Activated CD8-positive, alpha-beta T cell treated with anti-CD3 and anti-CD28 coated beads, Interleukin-2, amount 10 ng/mL, durations not matched to agents 7 days and 5 days (primary cell): ENCODE measurements at regions not wholly inside any gene's neighbourhood (a gene's known extent, or its start where the extent isn't known, plus 50 kb on each side); places are given as distances from the start of the nearest gene placed in this dataset.

Source experiments
- ATAC-seq: fragments of 150-1000 bp; cut with Tn5 transposase; one replicate; pipeline ENCODE4 v1.10.0; 2021; ENCODE audit warnings: moderate library complexity
- CTCF ChIA-PET: fragments of 350-600 bp; sonication (Branson Sonifier 250); formaldehyde crosslinking; loops from one replicate; lab custom pipeline; 2021; ENCODE audit warnings: antibody characterized with exemption; lab: Charles Lee
- POLR2A ChIA-PET: fragments of 350-600 bp; sonication (Branson Sonifier 250); formaldehyde crosslinking; loops from one replicate; lab custom pipeline; 2021; ENCODE audit warnings: antibody characterized with exemption; lab: Charles Lee
- DNase-seq: peaks from one replicate; pipeline ENCODE4 v3.0.0-alpha.2; 2020
- H3K27ac Mint-ChIP-seq: one replicate; pipeline ENCODE4 v1.8.0; 2021; ENCODE audit warnings: mild to moderate bottlenecking, mixed read lengths
- H3K27me3 Mint-ChIP-seq: one replicate; pipeline ENCODE4 v1.8.0; 2021; ENCODE audit warnings: low read depth, mixed read lengths
- H3K36me3 Mint-ChIP-seq: one replicate; pipeline ENCODE4 v1.8.0; 2021; ENCODE audit warnings: low read depth, mixed read lengths
- H3K4me1 Mint-ChIP-seq: one replicate; pipeline ENCODE4 v1.8.0; 2021; ENCODE audit warnings: low read depth, mixed read lengths
- H3K4me3 Mint-ChIP-seq: one replicate; pipeline ENCODE4 v1.8.0; 2021; ENCODE audit warnings: mild to moderate bottlenecking, mixed read lengths
- H3K9me3 Mint-ChIP-seq: one replicate; pipeline ENCODE4 v1.8.0; 2022; ENCODE audit warnings: mixed read lengths; ENCODE audit not compliant: insufficient read depth

DNA sequence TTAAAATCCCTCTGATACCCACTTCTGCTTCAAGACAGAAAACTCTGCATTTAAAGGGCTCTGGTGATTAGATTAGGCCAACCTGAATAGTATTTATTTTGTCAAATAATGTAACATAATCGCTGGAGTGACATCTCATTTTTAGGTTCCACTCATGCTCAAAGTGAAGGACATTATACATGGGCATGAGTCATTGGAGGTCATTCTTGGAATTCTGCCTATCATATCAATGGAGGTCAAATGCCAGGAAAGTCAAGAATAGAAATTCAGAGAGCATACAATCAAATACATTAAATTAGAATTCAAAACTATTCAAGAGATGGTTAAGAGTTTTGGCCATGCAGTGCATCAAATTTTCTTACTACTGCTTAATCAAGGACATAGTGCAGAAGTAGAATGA lies 50.8 kb upstream of the PRSS1 start:
- DNase-seq (no peak), ATAC-seq (no peak)
- no peaks in the 10 kb centered on the region for H3K9me3 Mint-ChIP-seq
- peaks cover 70% of the 10 kb centered on the region for H3K4me1 Mint-ChIP-seq
- peaks cover 12% of the 10 kb centered on the region for H3K36me3 Mint-ChIP-seq
- ChIA-PET CTCF (no interaction called here), POLR2A (no interaction called here)
- no peak overlapping the region for H3K4me3 Mint-ChIP-seq
- no peak overlapping the region for H3K27ac Mint-ChIP-seq
- peaks cover 2% of the 10 kb centered on the region for H3K27me3 Mint-ChIP-seq

DNA sequence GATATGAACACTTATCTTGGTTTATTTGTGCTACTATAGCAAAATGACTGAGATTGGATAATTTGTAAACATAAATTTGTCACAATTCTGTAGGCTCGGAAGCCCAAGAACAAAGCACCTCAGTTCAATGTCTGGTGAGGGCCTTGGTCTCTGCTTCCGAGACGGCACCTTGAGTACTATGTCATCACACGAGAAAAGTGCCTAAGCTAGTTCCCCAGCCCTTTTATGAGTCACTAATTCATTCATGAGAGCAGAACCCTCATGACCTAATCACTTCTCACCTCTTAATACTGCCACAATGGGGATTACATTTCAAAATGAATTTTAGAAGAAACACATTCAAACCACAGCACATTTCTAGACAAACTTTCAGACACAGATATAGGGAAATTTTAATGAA lies 52.0 kb upstream of the PRSS1 start:
- ATAC-seq (no peak), DNase-seq (no peak)
- H3K4me3 Mint-ChIP-seq: no peak overlapping the region
- no peaks in the 10 kb centered on the region for H3K9me3 Mint-ChIP-seq
- no peak overlapping the region for H3K27ac Mint-ChIP-seq
- ChIA-PET POLR2A (no interaction called here), CTCF (no interaction called here)
- peaks cover 65% of the 10 kb centered on the region for H3K4me1 Mint-ChIP-seq
- H3K27me3 Mint-ChIP-seq: peaks cover 2% of the 10 kb centered on the region
- H3K36me3 Mint-ChIP-seq: peaks cover 12% of the 10 kb centered on the region

- ChIA-PET CTCF (no interaction called here), POLR2A (no interaction called here)
- no peak for DNase-seq
- H3K27ac Mint-ChIP-seq: no peak overlapping the region
- H3K4me3 Mint-ChIP-seq: no peak overlapping the region
- no peak for ATAC-seq
- peaks cover 2% of the 10 kb centered on the region for H3K27me3 Mint-ChIP-seq
- H3K36me3 Mint-ChIP-seq: peaks cover 12% of the 10 kb centered on the region
- peaks cover 58% of the 10 kb centered on the region for H3K4me1 Mint-ChIP-seq
- H3K9me3 Mint-ChIP-seq: no peaks in the 10 kb centered on the region
These were observed 52.7 kb upstream of the PRSS1 start for GRCh38 chr7:142696456-142697179.

GRCh38 chr7:142693911-142694310 lies 55.4 kb upstream of the PRSS1 start:
- no peak overlapping the region for H3K4me3 Mint-ChIP-seq
- no peak overlapping the region for H3K27ac Mint-ChIP-seq
- H3K9me3 Mint-ChIP-seq: no peaks in the 10 kb centered on the region
- POLR2A ChIA-PET: no interaction called here
- peaks cover 2% of the 10 kb centered on the region for H3K27me3 Mint-ChIP-seq
- H3K4me1 Mint-ChIP-seq: peaks cover 54% of the 10 kb centered on the region
- DNase-seq: no peak
- H3K36me3 Mint-ChIP-seq: peaks cover 12% of the 10 kb centered on the region
- no peak for ATAC-seq
- CTCF ChIA-PET: interaction anchor here (1.6 kb wide), 1 partner anchor 20 kb away, joined by 4 read pairs; no protein-coding TSS in a partner anchor

GRCh38 chr7:142690554-142691182 lies 58.6 kb upstream of the PRSS1 start:
- peak overlapping the region; percentile 4 for H3K4me3 Mint-ChIP-seq

DNA sequence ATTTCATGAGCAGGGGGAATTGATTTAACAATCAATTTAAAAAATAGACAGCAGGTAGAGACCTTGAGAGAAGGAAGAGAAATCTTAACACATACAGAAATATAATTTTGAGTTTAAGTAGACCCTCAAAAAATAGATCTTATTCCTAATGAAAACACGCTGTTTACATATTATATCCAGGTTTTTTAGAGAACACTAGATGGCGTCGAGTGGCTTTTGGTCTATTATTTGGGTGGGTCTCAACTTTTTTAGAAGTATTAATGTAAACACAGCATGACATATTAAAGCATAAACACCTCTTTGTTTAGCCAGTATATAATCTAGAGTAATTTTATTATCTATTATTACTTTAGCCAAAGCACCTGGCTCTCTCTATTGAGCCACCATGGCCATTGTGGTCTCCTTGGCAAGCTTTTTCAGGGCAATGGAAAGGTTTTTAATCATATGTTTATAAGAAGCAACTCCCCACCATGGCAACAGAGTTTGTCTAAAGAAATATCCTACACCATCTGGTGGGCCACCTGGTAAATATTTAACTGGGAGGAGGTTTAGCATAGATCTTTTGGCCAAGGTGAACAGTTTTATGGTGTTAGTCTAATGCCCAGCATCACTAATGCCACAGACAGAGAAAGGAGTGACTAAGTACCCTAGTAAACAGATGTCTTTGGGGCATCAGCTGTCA lies 59.7 kb upstream of the PRSS1 start:
- ChIA-PET CTCF (interaction anchor here (1.7 to 4.3 kb wide), 4 partner anchors 24 to 121 kb away, joined by 4 to 21 read pairs (median 12); no protein-coding TSS in a partner anchor), POLR2A (no interaction called here)
- Mint-ChIP-seq H3K9me3 (no peaks in the 10 kb centered on the region), H3K27me3 (no peaks in the 10 kb centered on the region), H3K4me3 (no peak overlapping the region), H3K27ac (no peak overlapping the region), H3K36me3 (no peaks in the 10 kb centered on the region), H3K4me1 (peaks cover 44% of the 10 kb centered on the region)
- DNase-seq (no peak), ATAC-seq (peak; percentile 10)

More at GRCh38 chr7:142690554-142691182, 58.6 kb upstream of the PRSS1 start:
- Mint-ChIP-seq H3K27ac (peak overlapping the region; percentile 71), H3K27me3 (no peaks in the 10 kb centered on the region), H3K9me3 (no peaks in the 10 kb centered on the region), H3K4me1 (peaks cover 47% of the 10 kb centered on the region), H3K36me3 (peaks cover 5% of the 10 kb centered on the region)
- POLR2A ChIA-PET: no interaction called here
- CTCF ChIA-PET: interaction anchor here (0.6 to 1.7 kb wide), 3 partner anchors 24 to 120 kb away, joined by 3 to 4 read pairs (median 3); no protein-coding TSS in a partner anchor
- DNase-seq (no peak), ATAC-seq (peak; percentile 65)

DNA sequence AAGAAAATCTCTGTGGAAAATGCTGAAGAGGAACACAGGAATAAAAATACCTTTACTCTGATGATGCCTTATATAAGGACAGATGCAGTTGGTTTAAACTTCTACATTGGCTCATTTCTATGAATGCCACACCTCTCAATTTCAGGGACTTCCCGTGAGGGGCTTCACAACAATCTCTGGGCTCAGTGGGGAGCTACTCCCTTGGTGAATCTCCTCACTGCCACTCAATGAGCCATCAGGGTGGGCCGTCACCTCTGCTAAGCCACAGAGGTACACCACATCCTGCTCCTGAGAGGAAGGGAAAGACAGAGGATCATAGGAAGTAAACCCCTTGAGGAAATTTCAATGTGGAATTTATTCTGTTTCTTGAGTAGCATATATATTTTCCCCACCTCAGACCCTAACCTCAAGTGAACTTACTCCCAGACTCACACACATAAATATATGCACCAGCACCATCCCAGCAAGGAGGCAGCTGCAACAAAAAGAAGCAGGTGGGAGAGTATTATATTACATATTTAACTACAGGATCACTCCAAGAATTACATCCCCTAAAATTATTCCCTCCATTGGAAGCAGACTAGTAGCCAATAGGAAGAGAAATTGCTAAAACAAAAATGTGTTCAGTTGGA lies 63.3 kb upstream of the PRSS1 start:
- ATAC-seq: peak; percentile 68
- Mint-ChIP-seq H3K27me3 (no peaks in the 10 kb centered on the region), H3K9me3 (no peaks in the 10 kb centered on the region), H3K4me3 (no peak overlapping the region), H3K4me1 (peaks cover 47% of the 10 kb centered on the region), H3K36me3 (peaks cover 9% of the 10 kb centered on the region), H3K27ac (peak overlapping the region; percentile 22)
- CTCF ChIA-PET: interaction anchor here (0.8 to 4.3 kb wide), 5 partner anchors 16 to 125 kb away, joined by 3 to 21 read pairs (median 4); no protein-coding TSS in a partner anchor
- POLR2A ChIA-PET: interaction anchor here (1.0 kb wide), 1 partner anchor 29 kb away, joined by 3 read pairs; no protein-coding TSS in a partner anchor
- DNase-seq: peak; percentile 22

- Mint-ChIP-seq H3K4me1 (peaks cover 26% of the 10 kb centered on the region), H3K27ac (no peak overlapping the region), H3K4me3 (no peak overlapping the region), H3K27me3 (no peaks in the 10 kb centered on the region), H3K9me3 (peaks cover 4% of the 10 kb centered on the region), H3K36me3 (peaks cover 9% of the 10 kb centered on the region)
- DNase-seq (no peak), ATAC-seq (no peak)
- ChIA-PET POLR2A (no interaction called here), CTCF (interaction anchor here (0.8 to 1.5 kb wide), 2 partner anchors 11 to 101 kb away, joined by 3 to 4 read pairs; no protein-coding TSS in a partner anchor)
These were observed 67.8 kb upstream of the PRSS1 start for GRCh38 chr7:142681314-142682092.

GRCh38 chr7:142671506-142671905 lies 77.8 kb upstream of the PRSS1 start:
- Mint-ChIP-seq H3K36me3 (no peaks in the 10 kb centered on the region), H3K27ac (peak overlapping the region; percentile 49), H3K4me3 (no peak overlapping the region), H3K27me3 (no peaks in the 10 kb centered on the region), H3K4me1 (peaks cover 34% of the 10 kb centered on the region), H3K9me3 (no peaks in the 10 kb centered on the region)
- ChIA-PET CTCF (interaction anchor here (0.8 to 8.6 kb wide), 5 partner anchors 34 to 139 kb away, joined by 3 to 115 read pairs (median 3); no protein-coding TSS in a partner anchor), POLR2A (no interaction called here)
- no peak for DNase-seq
- ATAC-seq: no peak

- Mint-ChIP-seq H3K4me3 (no peak overlapping the region), H3K36me3 (no peaks in the 10 kb centered on the region), H3K27ac (peak overlapping the region; percentile 52), H3K27me3 (no peaks in the 10 kb centered on the region), H3K9me3 (no peaks in the 10 kb centered on the region), H3K4me1 (peaks cover 34% of the 10 kb centered on the region)
- ChIA-PET POLR2A (interaction anchor here (0.8 kb wide), 1 partner anchor 113 kb away, joined by 4 read pairs; no protein-coding TSS in a partner anchor), CTCF (interaction anchor here (0.9 to 8.6 kb wide), 9 partner anchors 12 to 140 kb away, joined by 3 to 115 read pairs (median 5); no protein-coding TSS in a partner anchor)
- ATAC-seq: no peak
- no peak for DNase-seq
These were observed 78.8 kb upstream of the PRSS1 start for GRCh38 chr7:142670511-142670910.
